SK-N-MC (cell line): ENCODE measurements at regions not wholly inside any gene's neighbourhood (a gene's known extent, or its start where the extent isn't known, plus 50 kb on each side); places are given as distances from the start of the nearest gene placed in this dataset.

ENCODE experiments used
- EZH2 ChIP-seq: fragments of 200-600 bp; sonication (generic); IDR thresholded peaks from one replicate; pipeline ENCODE4 v1.6.1; 2017; ENCODE audit warnings: antibody characterized with exemption
- POLR2AphosphoS5 ChIP-seq: IDR thresholded peaks from 2 replicates; pipeline ENCODE4 v1.6.1; 2012; ENCODE audit warnings: mild to moderate bottlenecking, low read depth, low read length, borderline replicate concordance

DNA sequence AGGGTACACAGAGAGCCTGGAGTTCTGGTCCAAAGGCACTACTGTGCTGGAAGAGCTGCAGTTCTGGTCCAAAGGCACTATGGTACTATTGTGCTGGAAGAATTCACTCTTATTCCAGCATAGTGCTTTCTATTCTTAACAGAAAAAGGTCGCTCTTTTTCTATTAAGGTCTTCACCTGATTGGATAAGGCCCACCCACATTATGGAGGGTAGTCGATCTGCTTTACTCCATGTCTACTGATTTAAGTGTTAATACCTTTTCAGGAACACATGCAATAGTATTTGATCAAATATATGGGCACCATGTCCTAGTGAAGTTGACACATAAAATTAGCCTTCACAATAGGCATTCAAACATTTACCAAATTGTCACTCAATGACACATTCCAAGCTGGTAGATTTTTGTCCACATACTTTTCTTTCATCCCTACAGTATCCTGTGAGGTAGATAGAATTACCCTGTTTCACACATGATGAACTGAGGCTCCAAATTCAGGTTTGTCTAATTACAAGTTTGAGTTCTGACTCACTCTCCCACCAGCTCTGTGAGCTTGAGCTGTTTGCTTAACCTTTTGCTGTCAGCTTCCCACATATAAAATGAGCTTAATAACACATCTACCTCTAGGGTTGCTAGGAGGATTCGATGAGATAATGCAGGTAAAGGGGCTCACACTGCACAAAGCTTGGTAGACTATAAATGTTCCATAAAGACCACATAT lies 129.9 kb downstream of the AIPL1 start:
- TF ChIP-seq EZH2: no peak
- no peak for TF ChIP-seq POLR2AphosphoS5
